Stimulated activated CD8-positive, alpha-beta memory T cell treated with anti-CD3 and anti-CD28 coated beads, Interleukin-7, amount 100 ng/mL, for 4 hours (primary cell): ENCODE measurements at regions not wholly inside any gene's neighbourhood (a gene's known extent, or its start where the extent isn't known, plus 50 kb on each side); places are given as distances from the start of the nearest gene placed in this dataset.

ENCODE experiments used
- DNase-seq, 2 donors: peaks; one replicate each; pipeline ENCODE4 v3.0.0-alpha.2; 2020; ENCODE audit warnings: low read depth in 2 of 2

GRCh38 chr2:29974086-29974485 is 52.7 kb upstream of the ALK start:
- no peak for DNase-seq

GRCh38 chr2:29977284-29977683 is 55.9 kb upstream of the ALK start:
- no peak for DNase-seq

- no peak for DNase-seq
Measured at GRCh38 chr2:29981402-29981801, 60.0 kb upstream of the ALK start.

GRCh38 chr2:29983308-29983707 is 61.9 kb upstream of the ALK start:
- no peak for DNase-seq

GRCh38 chr2:29987146-29987545 is 65.8 kb upstream of the ALK start:
- DNase-seq, result no peak

GRCh38 chr2:29990129-29990528 is 68.7 kb upstream of the ALK start:
- DNase-seq, result no peak

- DNase-seq, result no peak
Measured at GRCh38 chr2:29991086-29991485, 69.7 kb upstream of the ALK start.

- no peak for DNase-seq
Measured at GRCh38 chr2:29995241-29995640, 73.9 kb upstream of the ALK start.

GRCh38 chr2:30003128-30003527 is 81.7 kb upstream of the ALK start:
- no peak for DNase-seq

GRCh38 chr2:30022444-30023071 is 101.2 kb upstream of the ALK start:
- DNase-seq, result no peak

- DNase-seq, result no peak
Measured at GRCh38 chr2:30024281-30024680, 102.9 kb upstream of the ALK start.

GRCh38 chr2:30026091-30027055 is 105.0 kb upstream of the ALK start:
- DNase-seq, result no peak

GRCh38 chr2:30029804-30030203 is 108.4 kb upstream of the ALK start:
- no peak for DNase-seq

- DNase-seq, result no peak
Measured at GRCh38 chr2:30030361-30030760, 109.0 kb upstream of the ALK start.

- no peak for DNase-seq
Measured at GRCh38 chr2:30031184-30031583, 109.8 kb upstream of the ALK start.

- no peak for DNase-seq
Measured at GRCh38 chr2:30034052-30034775, 112.6 kb upstream of the YPEL5 start.

- DNase-seq, result no peak
Measured at GRCh38 chr2:30037016-30037415, 109.8 kb upstream of the YPEL5 start.

GRCh38 chr2:30038419-30038818 is 108.4 kb upstream of the YPEL5 start:
- no peak for DNase-seq

GRCh38 chr2:30039101-30039500 is 107.7 kb upstream of the YPEL5 start:
- no peak for DNase-seq

GRCh38 chr2:30040147-30040546 is 106.7 kb upstream of the YPEL5 start:
- no peak for DNase-seq

GRCh38 chr2:30041884-30042283 is 104.9 kb upstream of the YPEL5 start:
- DNase-seq, result no peak

- no peak for DNase-seq
Measured at GRCh38 chr2:30046396-30046795, 100.4 kb upstream of the YPEL5 start.

- DNase-seq, result no peak
Measured at GRCh38 chr2:30046979-30047378, 99.8 kb upstream of the YPEL5 start.
